Stimulated activated CD4-positive, alpha-beta T cell treated with anti-CD3 and anti-CD28 coated beads, Interleukin-15, amount 100 ng/mL, for 1 hour (primary cell): ENCODE measurements at regions not wholly inside any gene's neighbourhood (a gene's known extent, or its start where the extent isn't known, plus 50 kb on each side); places are given as distances from the start of the nearest gene placed in this dataset.

Source experiments
- DNase-seq, 2 donors: peaks; one replicate each; pipeline ENCODE4 v3.0.0-alpha.2; 2020; ENCODE audit warnings: low read depth in 1 of 2, low spot score in 1 of 2

DNA sequence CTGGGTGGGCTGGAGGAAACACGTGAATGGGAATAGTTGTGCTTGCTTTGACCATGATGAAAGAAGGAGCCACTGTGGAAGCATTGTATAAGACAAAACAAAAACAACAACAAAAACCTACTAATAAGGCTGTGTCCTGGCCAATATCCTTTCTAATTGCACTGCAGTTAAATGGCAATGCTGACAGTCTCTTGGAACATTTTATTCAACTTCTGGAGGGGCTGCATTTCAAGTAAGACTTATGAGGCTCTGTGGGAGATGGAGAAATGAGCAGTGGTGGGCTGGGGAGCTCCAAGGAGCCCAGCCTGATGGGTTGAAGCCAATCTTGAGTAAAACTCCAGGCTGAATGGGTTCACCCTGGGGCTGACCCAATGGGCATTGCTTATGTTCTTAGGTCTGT lies 99.8 kb upstream of the ROPN1 start:
- DNase-seq, result no peak

DNA sequence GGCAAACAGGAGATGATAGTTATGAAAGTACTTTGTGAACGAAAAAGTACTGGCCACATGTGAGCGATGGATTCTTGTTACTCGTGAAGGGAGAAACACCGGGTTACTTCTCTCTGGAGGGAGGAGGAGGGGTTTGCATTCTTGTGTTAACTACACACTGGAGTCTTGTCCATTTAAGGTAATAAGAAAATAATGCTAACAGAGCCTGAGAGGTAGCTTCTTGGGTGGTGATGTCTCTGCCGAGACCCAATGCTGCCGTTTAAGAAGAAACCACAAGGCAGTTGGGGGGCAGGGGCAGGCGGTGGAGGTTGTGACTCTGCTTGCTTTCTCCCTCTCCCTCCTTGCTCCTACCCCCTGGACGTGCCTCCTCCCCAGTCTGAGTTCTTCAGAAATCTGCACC lies 100.9 kb upstream of the ROPN1 start:
- no peak for DNase-seq

DNA sequence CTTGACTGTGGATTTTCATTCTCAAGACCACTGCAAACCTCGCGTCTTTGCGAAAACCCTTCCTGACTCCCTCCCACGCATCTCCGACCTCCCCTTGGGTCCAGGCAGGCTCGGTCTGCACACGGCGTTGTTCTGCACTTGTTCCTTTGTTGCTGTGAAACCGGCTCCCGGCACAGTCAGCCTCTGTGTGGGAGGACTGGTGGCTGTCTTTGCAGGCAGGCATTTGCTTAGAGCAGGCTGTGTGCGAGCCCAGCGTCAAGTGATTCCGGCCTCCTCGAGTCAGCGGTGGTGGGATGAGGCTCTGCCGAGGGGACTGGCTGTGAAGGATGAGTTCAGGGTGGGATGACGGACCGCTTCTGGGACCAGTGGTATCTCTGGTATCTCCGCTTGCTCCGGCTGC lies 102.6 kb upstream of the ROPN1 start:
- no peak for DNase-seq

- DNase-seq, result no peak
These were observed 105.6 kb upstream of the ROPN1 start for GRCh38 chr3:124097362-124098131.

- no peak for DNase-seq
These were observed 109.7 kb upstream of the ROPN1 start for GRCh38 chr3:124101643-124102042.

- no peak for DNase-seq
These were observed 115.4 kb upstream of the ROPN1 start for GRCh38 chr3:124107104-124107890.

DNA sequence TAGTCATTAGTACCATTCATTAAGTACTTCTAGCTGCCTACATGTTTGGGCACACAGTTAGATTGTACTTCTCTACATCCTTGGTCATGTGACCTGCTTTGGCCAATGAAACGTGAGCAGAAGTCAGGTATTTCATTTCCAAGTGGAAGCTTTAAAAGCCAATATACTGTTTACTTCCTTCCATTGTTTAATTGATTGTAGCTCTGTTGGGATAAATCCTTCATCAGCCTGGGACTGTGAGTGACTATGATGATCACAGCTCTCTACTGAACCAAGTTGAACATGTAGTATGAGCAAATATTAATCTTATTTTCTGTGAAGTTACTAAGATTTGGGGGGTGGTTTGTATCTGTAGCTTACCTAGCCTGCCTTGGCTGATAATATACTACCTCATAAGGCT lies 116.5 kb upstream of the ROPN1 start:
- no peak for DNase-seq

DNA sequence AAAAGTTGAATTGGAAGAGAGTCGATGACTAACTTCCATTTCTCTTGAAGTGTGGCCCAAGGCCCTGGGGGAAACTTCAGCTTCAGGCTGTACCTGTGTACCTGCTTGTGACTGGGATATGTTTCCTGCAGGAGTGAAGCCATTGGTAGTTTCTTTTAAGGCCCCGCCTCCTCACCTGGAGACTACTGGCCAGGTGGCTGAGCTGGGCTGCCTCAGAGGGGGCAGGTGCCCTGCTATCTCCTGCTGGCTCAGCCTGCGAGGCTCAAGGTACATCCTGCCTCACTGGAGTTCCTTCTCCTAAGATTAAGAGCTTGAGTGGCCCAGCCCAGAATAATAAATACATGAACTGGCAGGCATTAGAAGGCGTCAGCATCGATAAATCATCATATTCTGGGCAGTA lies 121.6 kb upstream of the ROPN1 start:
- no peak for DNase-seq

GRCh38 chr3:124115279-124115678 lies 123.4 kb upstream of the ROPN1 start:
- no peak for DNase-seq

DNA sequence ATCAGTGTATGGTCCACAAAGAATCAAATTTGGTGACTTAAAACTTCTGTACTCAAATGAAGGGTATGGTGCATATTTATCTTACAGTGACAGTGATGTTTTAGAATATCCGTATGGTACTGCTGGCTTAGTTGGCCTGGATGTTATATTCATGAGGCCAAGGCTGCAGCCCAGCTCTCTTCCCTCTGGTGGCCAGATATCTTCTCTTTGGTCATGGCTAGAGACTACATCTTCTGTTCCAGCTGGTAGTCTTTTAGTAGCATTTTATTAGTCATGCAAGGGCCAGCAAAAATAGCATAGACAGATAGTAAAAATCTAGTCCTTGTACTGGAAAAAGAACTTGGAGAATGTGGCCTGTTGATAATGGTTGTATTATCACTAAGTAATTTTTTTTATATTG lies 124.0 kb upstream of the ROPN1 start:
- no peak for DNase-seq

DNA sequence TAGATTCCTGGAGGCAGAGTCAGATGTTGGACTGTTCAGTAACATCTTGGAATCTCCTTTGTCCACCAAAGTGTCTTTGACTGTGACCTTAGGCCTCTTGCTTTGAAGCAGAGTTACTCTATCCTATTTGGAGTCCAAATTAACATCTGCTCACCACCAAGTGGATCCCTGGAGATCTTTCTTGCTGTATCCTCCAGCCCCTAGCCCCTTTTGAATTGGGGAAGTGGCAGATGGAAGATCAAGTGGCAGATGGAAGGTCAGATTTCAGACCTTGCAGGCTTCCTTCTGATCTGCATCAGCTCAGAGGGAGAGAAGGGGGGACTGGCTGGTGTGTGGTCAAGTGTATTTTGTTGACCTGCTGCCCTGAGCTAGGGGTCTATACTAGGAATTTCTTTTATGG lies 125.0 kb upstream of the ROPN1 start:
- DNase-seq, result no peak

DNA sequence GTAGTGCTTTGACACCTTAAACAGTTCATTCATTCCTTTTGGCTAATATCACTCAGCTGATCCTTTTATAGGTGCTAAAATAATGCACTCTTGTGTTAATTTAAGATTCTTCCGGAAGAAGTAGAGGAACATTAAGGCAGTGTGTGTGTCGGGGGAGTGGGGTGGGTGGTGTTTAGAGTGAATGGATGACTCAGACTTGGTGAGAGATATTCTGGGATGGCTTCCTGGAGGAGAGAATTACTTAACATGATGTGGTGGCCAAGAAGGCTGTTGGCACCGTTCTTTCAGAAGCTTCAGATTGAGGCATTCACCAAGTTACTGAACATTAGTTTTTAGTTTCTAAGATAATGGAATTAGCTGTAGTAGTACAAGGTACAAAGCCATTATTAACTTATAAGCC lies 125.6 kb upstream of the ROPN1 start:
- DNase-seq, result no peak

GRCh38 chr3:124118397-124118796 lies 126.5 kb upstream of the ROPN1 start:
- no peak for DNase-seq

GRCh38 chr3:124119056-124119716 lies 127.3 kb upstream of the ROPN1 start:
- DNase-seq, result no peak

- DNase-seq, result no peak
These were observed 129.7 kb upstream of the ROPN1 start for GRCh38 chr3:124121379-124122312.

GRCh38 chr3:124125315-124125714 lies 133.4 kb upstream of the ROPN1 start:
- DNase-seq, result no peak

DNA sequence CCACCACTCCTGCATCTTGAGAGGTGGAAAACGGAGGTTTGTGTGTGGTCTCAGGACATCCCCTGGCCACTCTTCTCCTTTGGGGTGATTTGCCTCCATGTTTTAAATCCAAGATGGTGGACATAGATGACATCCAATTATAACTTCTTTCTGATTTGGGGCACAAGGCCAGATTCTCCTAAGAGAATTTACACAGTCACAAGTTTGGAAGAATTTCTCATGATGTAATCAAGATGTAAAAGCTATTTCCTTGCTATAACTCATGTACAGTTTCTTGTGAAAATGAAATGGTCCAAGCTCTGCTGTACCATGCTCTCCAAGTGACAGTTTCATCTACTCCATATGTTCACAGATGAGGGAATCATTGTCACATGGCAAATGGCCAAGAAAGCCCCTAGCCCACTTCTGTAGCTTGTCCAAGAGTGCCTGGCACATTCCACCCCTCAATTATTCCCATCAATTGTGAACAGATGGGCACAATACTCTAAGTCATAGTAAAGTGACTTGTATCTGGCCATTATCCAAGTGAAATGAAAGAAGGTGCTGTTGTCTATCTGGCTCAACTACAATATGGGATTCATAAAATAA lies 134.6 kb upstream of the ROPN1 start:
- no peak for DNase-seq

DNA sequence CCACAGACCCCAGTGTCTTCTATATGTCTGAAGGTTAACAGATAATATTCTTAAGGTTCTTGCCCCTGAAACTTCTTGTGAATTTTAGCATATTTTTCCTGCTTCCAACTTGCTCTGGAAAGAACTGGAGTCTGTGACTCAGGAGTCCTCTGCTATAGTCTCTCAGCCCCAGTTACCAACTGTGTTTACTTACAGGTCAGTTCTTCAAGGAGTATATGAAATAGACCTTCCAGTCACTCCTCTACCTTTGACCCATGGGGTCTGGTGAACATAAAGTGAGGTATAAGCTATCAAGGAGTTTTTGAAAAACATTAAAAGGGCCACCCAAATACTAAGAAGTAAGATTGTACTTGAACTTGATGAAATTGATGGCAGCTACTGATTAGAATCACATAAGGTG lies 139.2 kb upstream of the ROPN1 start:
- DNase-seq, result no peak

DNA sequence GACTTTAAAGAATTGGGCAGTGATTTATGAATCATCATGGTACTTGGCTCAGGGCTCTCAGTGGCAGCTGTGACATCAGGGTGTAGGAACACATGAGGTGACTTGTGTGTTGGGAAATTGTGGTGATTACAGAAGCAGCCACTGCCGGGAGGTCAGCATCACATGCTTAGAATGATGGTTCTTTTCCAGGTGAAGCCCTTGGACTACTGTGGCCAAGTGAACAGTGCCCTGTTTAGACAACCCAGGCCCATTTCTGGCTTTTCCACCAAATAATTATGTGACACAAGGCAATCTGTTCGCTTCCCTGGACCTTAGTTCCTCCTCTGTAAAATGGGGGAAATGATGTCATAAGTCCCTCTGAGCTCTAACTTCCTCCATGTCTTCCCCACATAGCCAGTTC lies 139.7 kb upstream of the ROPN1 start:
- DNase-seq, result no peak

- DNase-seq, result no peak
These were observed 140.9 kb upstream of the ROPN1 start for GRCh38 chr3:124132813-124133212.
